Gastroesophageal sphincter (tissue), 3 donors: ENCODE measurements at regions not wholly inside any gene's neighbourhood (a gene's known extent, or its start where the extent isn't known, plus 50 kb on each side); places are given as distances from the start of the nearest gene placed in this dataset.

ENCODE experiments used
- POLR2A ChIP-seq, 2 donors: fragments of 450-650 bp; IDR thresholded peaks; one replicate each; pipeline ENCODE4 v1.6.1; 2017; ENCODE audit warnings: antibody characterized with exemption in 2 of 2, mild to moderate bottlenecking in 2 of 2, moderate library complexity in 1 of 2
- POLR2AphosphoS5 ChIP-seq: sonication (generic); formaldehyde crosslinking; IDR thresholded peaks from one replicate; pipeline ENCODE4 v1.6.1; 2017; ENCODE audit warnings: antibody characterized with exemption
- TF ChIP-seq, protein P1 (sequence below), 4 experiments: fragments of 200-600 bp in 2 of 4; fragments of 450-650 bp in 2 of 4; sonication (generic) in 1 of 4; IDR thresholded peaks; one replicate each; pipeline ENCODE4 v1.5.1; 2017 to 2019; ENCODE audit warnings: antibody characterized with exemption in 4 of 4, mild to moderate bottlenecking in 2 of 4, moderate library complexity in 2 of 4

DNA sequence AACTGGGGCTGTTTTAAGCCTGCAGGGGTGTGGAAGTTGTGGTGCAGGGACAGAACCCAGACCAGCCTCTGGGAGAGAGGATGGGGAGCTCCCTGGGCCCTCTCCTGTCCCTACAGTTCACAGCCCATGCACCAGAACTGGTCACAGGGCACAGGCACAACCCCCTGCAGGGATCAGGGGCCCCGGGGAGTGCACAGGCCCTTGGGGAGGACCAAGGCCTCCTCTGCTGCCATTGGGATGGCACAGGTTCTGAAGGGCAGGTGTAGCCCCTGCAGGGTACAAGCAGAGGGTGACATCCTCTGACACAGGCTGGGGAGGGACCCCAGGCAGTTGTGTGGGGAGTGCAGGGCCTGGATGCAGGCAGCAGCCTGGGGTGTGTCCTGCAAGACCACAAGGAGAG is 66.4 kb upstream of the SFSWAP start:
- TF ChIP-seq, protein P1, sequence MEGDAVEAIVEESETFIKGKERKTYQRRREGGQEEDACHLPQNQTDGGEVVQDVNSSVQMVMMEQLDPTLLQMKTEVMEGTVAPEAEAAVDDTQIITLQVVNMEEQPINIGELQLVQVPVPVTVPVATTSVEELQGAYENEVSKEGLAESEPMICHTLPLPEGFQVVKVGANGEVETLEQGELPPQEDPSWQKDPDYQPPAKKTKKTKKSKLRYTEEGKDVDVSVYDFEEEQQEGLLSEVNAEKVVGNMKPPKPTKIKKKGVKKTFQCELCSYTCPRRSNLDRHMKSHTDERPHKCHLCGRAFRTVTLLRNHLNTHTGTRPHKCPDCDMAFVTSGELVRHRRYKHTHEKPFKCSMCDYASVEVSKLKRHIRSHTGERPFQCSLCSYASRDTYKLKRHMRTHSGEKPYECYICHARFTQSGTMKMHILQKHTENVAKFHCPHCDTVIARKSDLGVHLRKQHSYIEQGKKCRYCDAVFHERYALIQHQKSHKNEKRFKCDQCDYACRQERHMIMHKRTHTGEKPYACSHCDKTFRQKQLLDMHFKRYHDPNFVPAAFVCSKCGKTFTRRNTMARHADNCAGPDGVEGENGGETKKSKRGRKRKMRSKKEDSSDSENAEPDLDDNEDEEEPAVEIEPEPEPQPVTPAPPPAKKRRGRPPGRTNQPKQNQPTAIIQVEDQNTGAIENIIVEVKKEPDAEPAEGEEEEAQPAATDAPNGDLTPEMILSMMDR (IDR thresholded peaks at IDR 0.05), result no peak
- TF ChIP-seq POLR2A (IDR thresholded peaks at IDR 0.05) (no peak), POLR2AphosphoS5 (no peak)
